ENCODE measurements at regions not wholly inside any gene's neighbourhood (a gene's known extent, or its start where the extent isn't known, plus 50 kb on each side); places are given as distances from the start of the nearest gene placed in this dataset.

DNA sequence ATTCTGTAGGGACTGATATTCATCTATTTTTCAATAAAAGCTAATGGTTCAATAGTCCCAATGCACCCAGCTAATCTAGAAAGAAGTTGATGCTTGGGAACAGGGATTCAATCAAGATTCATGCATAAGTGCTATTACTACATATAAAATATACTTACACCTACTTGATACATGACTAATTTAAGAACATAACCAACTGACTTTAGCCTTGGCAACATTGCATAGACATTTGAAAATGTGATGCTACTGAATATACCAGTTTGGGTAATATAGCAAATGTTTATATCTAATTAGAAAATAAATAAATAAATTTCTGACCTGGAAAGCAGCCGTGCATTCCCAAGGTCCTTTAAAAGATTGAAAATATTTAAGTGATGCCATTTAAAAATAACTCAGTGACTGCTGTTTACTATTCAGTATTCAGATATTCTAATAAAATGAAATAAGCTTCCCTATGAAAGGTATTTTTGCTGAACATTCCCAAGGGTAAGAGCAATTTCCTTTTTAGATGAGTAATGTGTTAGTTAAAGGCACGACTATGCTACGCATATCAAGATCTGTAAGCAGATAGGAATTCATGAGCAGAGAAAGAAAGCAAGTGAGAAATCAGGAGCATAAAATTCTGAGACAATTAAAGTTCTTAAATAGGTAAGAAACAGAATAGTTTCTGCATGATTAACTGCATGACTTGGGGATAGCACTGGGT is 160.6 kb upstream of the SYT1 start:
- CTCF ChIA-PET (ENCODE audit: partially characterized antibody), result interaction anchor here (0.7 kb wide), 1 partner anchor 13 kb away, joined by 4 read pairs; no protein-coding TSS in a partner anchor
- no peak overlapping the region for H3K4me3 Mint-ChIP-seq
- intact Hi-C loops (cut with micrococcal nuclease), result no loop called here

DNA sequence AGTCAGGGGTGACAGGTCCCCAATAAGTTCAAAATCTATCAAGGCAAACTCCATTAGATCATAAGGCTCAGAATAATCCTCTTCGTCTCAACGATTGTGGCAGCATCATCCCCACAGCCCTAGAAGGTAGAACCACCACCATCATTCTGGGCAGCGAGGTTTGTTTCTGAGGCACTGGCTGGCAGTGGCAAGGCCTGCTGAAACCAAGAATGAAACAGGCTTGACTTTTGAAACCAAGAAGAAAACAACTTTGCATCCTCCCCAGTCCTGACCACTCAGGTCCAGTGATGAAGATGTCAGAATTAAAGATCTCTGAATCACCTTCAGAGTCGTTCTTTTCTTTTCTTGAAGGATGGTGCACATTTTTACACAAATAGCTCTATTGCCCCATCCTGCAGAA is 152.6 kb upstream of the SYT1 start:
- H3K9me3 ChIP-seq (ENCODE audit: control insufficient read depth in 1 of 2, low read length in 2 of 2), result no peaks in the 10 kb centered on the region
- Mint-ChIP-seq H3K27me3 (no peaks in the 10 kb centered on the region), H3K36me3 (no peaks in the 10 kb centered on the region), H3K9me3 (peaks cover 0 to 15% (median 6%) of the 10 kb centered on the region in 8 donors), H3K4me1 (no peaks in the 10 kb centered on the region), H3K27ac (no peak overlapping the region), H3K4me3 (no peak overlapping the region)
- H3K27me3 ChIP-seq (ENCODE audit: insufficient read depth, low read length), result no peaks in the 10 kb centered on the region
- ChIA-PET POLR2A (ENCODE audit: partially characterized antibody) (no interaction called here), CTCF (ENCODE audit: partially characterized antibody) (no interaction called here)
- no peaks in the 10 kb centered on the region for H3K36me3 ChIP-seq (ENCODE audit: insufficient read depth, low read length)
- H3K27ac ChIP-seq (ENCODE audit: low read depth, low read length), result no peak overlapping the region
- no peak overlapping the region for H3K4me3 ChIP-seq (ENCODE audit: low read length in 2 of 2)
- intact Hi-C loops (cut with micrococcal nuclease), result no loop called here
- no peak for DNase-seq
- no peaks in the 10 kb centered on the region for H3K4me1 ChIP-seq (ENCODE audit: insufficient read depth, low read length)

More for the DNA sequence above, 160.6 kb upstream of the SYT1 start:
- H3K27ac ChIP-seq (ENCODE audit: low read depth, low read length), result no peak overlapping the region
- H3K36me3 ChIP-seq (ENCODE audit: insufficient read depth, low read length), result no peaks in the 10 kb centered on the region
- no peaks in the 10 kb centered on the region for H3K27me3 Mint-ChIP-seq
- DNase-seq, result no peak
- H3K4me3 ChIP-seq (ENCODE audit: low read length in 2 of 2), result no peak overlapping the region
- H3K36me3 Mint-ChIP-seq, result no peaks in the 10 kb centered on the region
- peaks cover 0 to 17% (median 5%) of the 10 kb centered on the region in 8 donors for H3K9me3 Mint-ChIP-seq
- H3K4me1 ChIP-seq (ENCODE audit: insufficient read depth, low read length), result no peaks in the 10 kb centered on the region
- H3K27ac Mint-ChIP-seq, result no peak overlapping the region
- POLR2A ChIA-PET (ENCODE audit: partially characterized antibody), result no interaction called here
- no peaks in the 10 kb centered on the region for H3K4me1 Mint-ChIP-seq
- no peaks in the 10 kb centered on the region for H3K27me3 ChIP-seq (ENCODE audit: insufficient read depth, low read length)
- H3K9me3 ChIP-seq (ENCODE audit: control insufficient read depth in 1 of 2, low read length in 2 of 2), result no peaks in the 10 kb centered on the region

DNA sequence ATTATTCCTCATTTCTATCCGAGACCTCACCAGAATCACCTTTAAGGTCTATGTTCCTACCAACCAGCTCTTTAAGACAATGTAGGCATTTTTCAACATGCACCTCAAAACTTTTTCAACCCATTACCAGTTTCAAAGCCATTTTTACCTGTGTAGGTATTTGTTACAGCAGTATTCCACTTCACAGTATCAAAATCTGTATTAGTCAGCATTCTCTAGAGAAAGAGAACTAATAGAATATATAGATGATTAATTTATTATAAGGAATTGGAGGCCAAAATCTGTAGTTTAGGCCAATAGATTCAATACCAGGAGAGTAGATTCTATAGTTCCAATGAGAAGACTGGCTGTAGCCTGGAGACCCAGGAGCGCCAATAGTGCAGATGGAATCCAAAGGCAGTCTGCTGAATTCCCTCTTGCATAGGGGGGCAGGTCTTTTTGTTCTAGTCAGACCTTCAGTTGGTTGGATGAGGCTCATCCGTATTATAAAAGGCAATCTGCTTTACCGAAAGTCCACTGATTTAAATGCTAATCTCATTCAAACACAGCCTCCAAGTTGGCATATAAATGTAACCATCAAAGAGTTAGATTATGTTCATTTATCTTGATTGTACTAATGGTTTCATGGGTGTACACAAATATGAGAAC is 151.6 kb upstream of the SYT1 start:
- ChIA-PET POLR2A (ENCODE audit: partially characterized antibody) (no interaction called here), CTCF (ENCODE audit: partially characterized antibody) (no interaction called here)
- Histone ChIP-seq H3K4me3 (ENCODE audit: low read length in 2 of 2) (no peak overlapping the region), H3K36me3 (ENCODE audit: insufficient read depth, low read length) (no peaks in the 10 kb centered on the region), H3K4me1 (ENCODE audit: insufficient read depth, low read length) (no peaks in the 10 kb centered on the region), H3K27me3 (ENCODE audit: insufficient read depth, low read length) (no peaks in the 10 kb centered on the region), H3K9me3 (ENCODE audit: control insufficient read depth in 1 of 2, low read length in 2 of 2) (no peaks in the 10 kb centered on the region), H3K27ac (ENCODE audit: low read depth, low read length) (no peak overlapping the region)
- Mint-ChIP-seq H3K36me3 (no peaks in the 10 kb centered on the region), H3K27ac (no peak overlapping the region), H3K4me3 (no peak overlapping the region), H3K27me3 (no peaks in the 10 kb centered on the region), H3K4me1 (no peaks in the 10 kb centered on the region), H3K9me3 (peaks cover 0 to 13% (median 6%) of the 10 kb centered on the region in 8 donors)
- intact Hi-C loops (cut with micrococcal nuclease), result no loop called here
- no peak for DNase-seq

DNA sequence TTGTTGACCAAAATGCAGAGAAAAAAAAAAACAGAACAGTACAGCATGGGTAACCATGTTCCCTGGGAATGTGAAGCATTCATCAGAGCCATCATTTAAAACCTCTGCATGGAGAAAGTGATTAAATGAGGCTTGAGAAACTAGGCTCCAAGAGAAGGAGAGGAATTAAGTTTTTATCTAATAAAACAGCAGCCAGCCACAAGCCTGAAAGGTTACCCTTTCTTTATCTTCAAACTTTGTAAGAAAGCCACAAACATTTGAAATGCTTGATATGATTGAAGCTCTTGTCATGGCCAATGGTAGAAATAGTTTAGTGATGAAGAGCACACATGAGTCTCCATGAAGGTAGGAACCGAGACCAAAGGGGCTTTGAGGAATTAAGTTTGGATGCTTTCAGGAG is 144.9 kb upstream of the SYT1 start:
- POLR2A ChIA-PET (ENCODE audit: partially characterized antibody), result no interaction called here
- H3K27me3 Mint-ChIP-seq, result no peaks in the 10 kb centered on the region
- H3K9me3 Mint-ChIP-seq, result peaks cover 0 to 7% (median 0%) of the 10 kb centered on the region in 8 donors
- H3K27me3 ChIP-seq (ENCODE audit: insufficient read depth, low read length), result no peaks in the 10 kb centered on the region
- no peak overlapping the region for H3K4me3 Mint-ChIP-seq
- CTCF ChIA-PET (ENCODE audit: partially characterized antibody), result no interaction called here
- no peaks in the 10 kb centered on the region for H3K4me1 Mint-ChIP-seq
- intact Hi-C loops (cut with micrococcal nuclease), result no loop called here
- H3K36me3 ChIP-seq (ENCODE audit: insufficient read depth, low read length), result no peaks in the 10 kb centered on the region
- H3K4me1 ChIP-seq (ENCODE audit: insufficient read depth, low read length), result no peaks in the 10 kb centered on the region
- H3K36me3 Mint-ChIP-seq, result no peaks in the 10 kb centered on the region
- no peak overlapping the region for H3K27ac Mint-ChIP-seq
- no peaks in the 10 kb centered on the region for H3K9me3 ChIP-seq (ENCODE audit: control insufficient read depth in 1 of 2, low read length in 2 of 2)
- no peak overlapping the region for H3K4me3 ChIP-seq (ENCODE audit: low read length in 2 of 2)
- no peak for DNase-seq
- H3K27ac ChIP-seq (ENCODE audit: low read depth, low read length), result no peak overlapping the region

DNA sequence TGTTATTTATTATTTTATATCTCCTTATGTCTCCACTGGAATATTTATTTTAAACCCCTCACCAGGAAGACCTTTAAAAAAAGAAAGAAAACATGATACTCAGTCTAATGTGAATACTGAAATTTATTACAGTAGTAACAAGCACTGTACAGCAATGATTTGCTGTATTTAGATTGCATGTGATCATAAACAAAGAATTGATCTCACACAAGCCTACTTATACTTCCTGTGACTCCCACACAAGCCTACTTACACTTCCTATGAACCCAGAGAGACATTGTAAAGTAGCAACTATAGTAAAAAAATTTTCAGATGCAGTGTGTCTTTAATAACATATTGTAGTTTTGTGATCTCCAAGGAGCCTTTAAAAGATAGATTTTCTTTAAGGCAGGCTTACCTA is 142.7 kb upstream of the SYT1 start:
- Histone ChIP-seq H3K4me3 (ENCODE audit: low read length in 2 of 2) (no peak overlapping the region), H3K4me1 (ENCODE audit: insufficient read depth, low read length) (no peaks in the 10 kb centered on the region), H3K9me3 (ENCODE audit: control insufficient read depth in 1 of 2, low read length in 2 of 2) (no peaks in the 10 kb centered on the region), H3K27ac (ENCODE audit: low read depth, low read length) (no peak overlapping the region), H3K27me3 (ENCODE audit: insufficient read depth, low read length) (no peaks in the 10 kb centered on the region), H3K36me3 (ENCODE audit: insufficient read depth, low read length) (no peaks in the 10 kb centered on the region)
- POLR2A ChIA-PET (ENCODE audit: partially characterized antibody), result no interaction called here
- CTCF ChIA-PET (ENCODE audit: partially characterized antibody), result no interaction called here
- H3K4me1 Mint-ChIP-seq, result no peaks in the 10 kb centered on the region
- H3K4me3 Mint-ChIP-seq, result no peak overlapping the region
- no peaks in the 10 kb centered on the region for H3K36me3 Mint-ChIP-seq
- no peaks in the 10 kb centered on the region for H3K27me3 Mint-ChIP-seq
- DNase-seq, result no peak
- intact Hi-C loops (cut with micrococcal nuclease), result no loop called here
- H3K27ac Mint-ChIP-seq, result no peak overlapping the region
- H3K9me3 Mint-ChIP-seq, result peaks cover 0 to 7% (median 3%) of the 10 kb centered on the region in 8 donors

DNA sequence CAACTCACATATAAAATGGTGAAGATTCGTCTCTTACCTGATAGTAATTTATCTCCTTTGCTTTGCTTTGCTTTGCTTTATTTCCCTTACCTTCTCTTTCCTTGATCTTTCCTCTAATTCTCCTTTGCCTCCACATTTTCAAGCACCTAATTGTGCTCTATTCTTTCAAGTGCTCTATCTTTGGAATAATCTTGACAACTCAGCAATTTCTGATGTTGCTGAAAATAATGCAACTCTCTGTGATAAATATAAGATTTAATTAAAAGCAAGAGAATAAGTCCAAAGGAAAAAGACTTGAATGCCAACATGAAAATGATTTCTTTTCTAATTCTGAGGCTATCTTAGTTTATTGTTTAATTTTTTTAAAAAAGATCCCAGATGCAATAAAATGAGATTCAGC is 139.5 kb upstream of the SYT1 start:
- Mint-ChIP-seq H3K4me3 (no peak overlapping the region), H3K27me3 (no peaks in the 10 kb centered on the region), H3K27ac (no peak overlapping the region), H3K4me1 (no peaks in the 10 kb centered on the region), H3K36me3 (no peaks in the 10 kb centered on the region), H3K9me3 (peaks cover 0 to 8% (median 5%) of the 10 kb centered on the region in 8 donors)
- Histone ChIP-seq H3K4me3 (ENCODE audit: low read length in 2 of 2) (no peak overlapping the region), H3K4me1 (ENCODE audit: insufficient read depth, low read length) (no peaks in the 10 kb centered on the region), H3K27me3 (ENCODE audit: insufficient read depth, low read length) (no peaks in the 10 kb centered on the region), H3K36me3 (ENCODE audit: insufficient read depth, low read length) (no peaks in the 10 kb centered on the region), H3K27ac (ENCODE audit: low read depth, low read length) (no peak overlapping the region), H3K9me3 (ENCODE audit: control insufficient read depth in 1 of 2, low read length in 2 of 2) (no peaks in the 10 kb centered on the region)
- intact Hi-C loops (cut with micrococcal nuclease), result no loop called here
- DNase-seq, result no peak
- POLR2A ChIA-PET (ENCODE audit: partially characterized antibody), result no interaction called here
- CTCF ChIA-PET (ENCODE audit: partially characterized antibody), result no interaction called here

DNA sequence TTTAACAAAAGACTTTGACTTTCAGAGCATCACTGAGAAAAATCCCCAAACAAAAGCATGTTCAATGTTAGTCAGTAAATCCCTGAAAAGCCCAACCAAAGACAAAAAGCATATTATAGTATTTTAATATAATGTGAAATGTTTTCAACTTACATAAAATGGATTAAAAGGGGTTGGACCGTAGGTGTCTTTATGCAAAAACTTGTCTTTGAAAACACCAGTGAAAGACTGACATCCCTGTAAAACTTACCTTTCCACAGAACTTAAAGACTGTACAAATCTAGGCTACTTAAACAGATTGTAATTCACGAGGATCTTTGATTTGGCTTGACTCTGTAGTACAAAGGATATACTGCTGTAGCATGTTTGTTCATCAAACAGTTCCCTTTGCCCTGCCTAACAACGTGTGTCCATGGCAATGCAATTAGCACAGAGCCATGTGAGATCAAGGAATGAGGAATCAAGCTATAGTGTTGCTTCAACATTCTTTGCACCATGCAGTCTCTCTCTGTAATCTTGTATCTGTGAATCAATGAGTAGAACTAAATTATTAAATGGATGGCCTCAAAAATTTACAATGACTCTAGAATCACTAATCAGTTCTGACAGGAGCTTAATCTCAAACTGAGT is 138.5 kb upstream of the SYT1 start:
- no peaks in the 10 kb centered on the region for H3K4me1 Mint-ChIP-seq
- Histone ChIP-seq H3K27ac (ENCODE audit: low read depth, low read length) (no peak overlapping the region), H3K27me3 (ENCODE audit: insufficient read depth, low read length) (no peaks in the 10 kb centered on the region), H3K4me3 (ENCODE audit: low read length in 2 of 2) (no peak overlapping the region), H3K9me3 (ENCODE audit: control insufficient read depth in 1 of 2, low read length in 2 of 2) (no peaks in the 10 kb centered on the region), H3K36me3 (ENCODE audit: insufficient read depth, low read length) (no peaks in the 10 kb centered on the region), H3K4me1 (ENCODE audit: insufficient read depth, low read length) (no peaks in the 10 kb centered on the region)
- ChIA-PET CTCF (ENCODE audit: partially characterized antibody) (no interaction called here), POLR2A (ENCODE audit: partially characterized antibody) (no interaction called here)
- peaks cover 0 to 8% (median 5%) of the 10 kb centered on the region in 8 donors for H3K9me3 Mint-ChIP-seq
- intact Hi-C loops (cut with micrococcal nuclease), result no loop called here
- no peaks in the 10 kb centered on the region for H3K36me3 Mint-ChIP-seq
- H3K27me3 Mint-ChIP-seq, result no peaks in the 10 kb centered on the region
- no peak overlapping the region for H3K27ac Mint-ChIP-seq
- DNase-seq, result no peak
- H3K4me3 Mint-ChIP-seq, result no peak overlapping the region
